ENCODE measurements at regions not wholly inside any gene's neighbourhood (a gene's known extent, or its start where the extent isn't known, plus 50 kb on each side); places are given as distances from the start of the nearest gene placed in this dataset.

DNA sequence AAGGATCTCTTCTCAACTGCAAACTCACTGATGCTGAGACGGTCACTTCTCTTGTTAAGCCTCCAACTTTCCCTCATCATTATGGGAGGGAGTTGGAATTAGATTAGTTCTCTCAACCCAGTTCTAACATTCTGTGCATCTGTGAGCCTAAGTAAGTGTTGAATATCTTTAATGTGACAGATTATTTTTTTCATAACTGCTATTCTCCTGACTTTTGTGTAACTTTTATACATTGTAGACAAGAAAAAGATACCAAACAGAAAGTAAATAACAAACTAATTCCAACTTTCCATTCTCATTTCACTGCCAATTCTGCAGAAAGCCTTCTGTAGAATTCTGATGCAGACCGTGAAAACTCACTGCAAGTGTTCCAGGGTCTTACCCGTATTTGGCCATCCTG, 813.5 kb downstream of the TLE4 start:
- TF ChIP-seq POLR2AphosphoS5 (IDR thresholded peaks at IDR 0.05) (no peak), CTCF (IDR thresholded peaks at IDR 0.05) (no peak)
